ENCODE measurements at regions not wholly inside any gene's neighbourhood (a gene's known extent, or its start where the extent isn't known, plus 50 kb on each side); places are given as distances from the start of the nearest gene placed in this dataset.

- TF ChIP-seq CTCF (IDR thresholded peaks at IDR 0.05): no peak
- no peak for DNase-seq
- no peaks in the 10 kb centered on the region for H3K4me1 Mint-ChIP-seq
- peaks cover 12% of the 10 kb centered on the region for H3K27me3 Mint-ChIP-seq (ENCODE audit: low read depth, poor library complexity)
- no peak overlapping the region for H3K4me3 Mint-ChIP-seq
- H3K9me3 Mint-ChIP-seq: peaks cover 6% of the 10 kb centered on the region
- no peak overlapping the region for H3K27ac Mint-ChIP-seq
- H3K36me3 Mint-ChIP-seq (ENCODE audit: low read depth): no peaks in the 10 kb centered on the region
Observed at GRCh38 chr11:116547571-116547970, 225.2 kb downstream of the BUD13 start.

- H3K9me3 Mint-ChIP-seq: peaks cover 6% of the 10 kb centered on the region
- no peak overlapping the region for H3K4me3 Mint-ChIP-seq
- H3K36me3 Mint-ChIP-seq (ENCODE audit: low read depth): no peaks in the 10 kb centered on the region
- TF ChIP-seq CTCF (IDR thresholded peaks at IDR 0.05): no peak
- peaks cover 5% of the 10 kb centered on the region for H3K27me3 Mint-ChIP-seq (ENCODE audit: low read depth, poor library complexity)
- DNase-seq: no peak
- no peak overlapping the region for H3K27ac Mint-ChIP-seq
- no peaks in the 10 kb centered on the region for H3K4me1 Mint-ChIP-seq
Observed at GRCh38 chr11:116545912-116546311, 226.9 kb downstream of the BUD13 start.

GRCh38 chr11:116544721-116545120 lies 228.1 kb downstream of the BUD13 start:
- Mint-ChIP-seq H3K27ac (no peak overlapping the region), H3K27me3 (ENCODE audit: low read depth, poor library complexity) (peaks cover 11% of the 10 kb centered on the region), H3K4me1 (no peaks in the 10 kb centered on the region), H3K4me3 (no peak overlapping the region), H3K9me3 (peaks cover 12% of the 10 kb centered on the region), H3K36me3 (ENCODE audit: low read depth) (no peaks in the 10 kb centered on the region)
- TF ChIP-seq CTCF (IDR thresholded peaks at IDR 0.05): no peak
- no peak for DNase-seq

GRCh38 chr11:116543911-116544475 lies 228.8 kb downstream of the BUD13 start:
- Mint-ChIP-seq H3K36me3 (ENCODE audit: low read depth) (no peaks in the 10 kb centered on the region), H3K4me1 (no peaks in the 10 kb centered on the region), H3K27ac (no peak overlapping the region)

GRCh38 chr11:116543099-116543498 lies 229.7 kb downstream of the BUD13 start:
- Mint-ChIP-seq H3K9me3 (peaks cover 10% of the 10 kb centered on the region), H3K4me3 (no peak overlapping the region), H3K4me1 (no peaks in the 10 kb centered on the region), H3K27me3 (ENCODE audit: low read depth, poor library complexity) (peaks cover 6% of the 10 kb centered on the region), H3K36me3 (ENCODE audit: low read depth) (no peaks in the 10 kb centered on the region), H3K27ac (no peak overlapping the region)
- no peak for DNase-seq
- no peak for TF ChIP-seq CTCF (IDR thresholded peaks at IDR 0.05)

More at GRCh38 chr11:116543911-116544475, 228.8 kb downstream of the BUD13 start:
- no peak for DNase-seq
- TF ChIP-seq CTCF (IDR thresholded peaks at IDR 0.05): no peak
- Mint-ChIP-seq H3K9me3 (peaks cover 13% of the 10 kb centered on the region), H3K4me3 (no peak overlapping the region), H3K27me3 (ENCODE audit: low read depth, poor library complexity) (peaks cover 10% of the 10 kb centered on the region)

GRCh38 chr11:116542406-116542805 lies 230.4 kb downstream of the BUD13 start:
- H3K4me1 Mint-ChIP-seq: no peaks in the 10 kb centered on the region
- no peaks in the 10 kb centered on the region for H3K36me3 Mint-ChIP-seq (ENCODE audit: low read depth)
- no peak overlapping the region for H3K4me3 Mint-ChIP-seq
- peaks cover 10% of the 10 kb centered on the region for H3K9me3 Mint-ChIP-seq
- H3K27ac Mint-ChIP-seq: no peak overlapping the region
- peaks cover 8% of the 10 kb centered on the region for H3K27me3 Mint-ChIP-seq (ENCODE audit: low read depth, poor library complexity)
- no peak for TF ChIP-seq CTCF (IDR thresholded peaks at IDR 0.05)
- no peak for DNase-seq

Data from nephron progenitor cell (in vitro differentiated cells).